GM12874 (cell line): ENCODE measurements at regions not wholly inside any gene's neighbourhood (a gene's known extent, or its start where the extent isn't known, plus 50 kb on each side); places are given as distances from the start of the nearest gene placed in this dataset.

Experiments
- TF ChIP-seq, protein P1 (sequence below): IDR thresholded peaks from 2 replicates; pipeline ENCODE4 v1.5.1; 2011; ENCODE audit warnings: low read depth, mild to moderate bottlenecking, control low read depth, low read length, moderate library complexity; ENCODE audit not compliant: insufficient read depth

DNA sequence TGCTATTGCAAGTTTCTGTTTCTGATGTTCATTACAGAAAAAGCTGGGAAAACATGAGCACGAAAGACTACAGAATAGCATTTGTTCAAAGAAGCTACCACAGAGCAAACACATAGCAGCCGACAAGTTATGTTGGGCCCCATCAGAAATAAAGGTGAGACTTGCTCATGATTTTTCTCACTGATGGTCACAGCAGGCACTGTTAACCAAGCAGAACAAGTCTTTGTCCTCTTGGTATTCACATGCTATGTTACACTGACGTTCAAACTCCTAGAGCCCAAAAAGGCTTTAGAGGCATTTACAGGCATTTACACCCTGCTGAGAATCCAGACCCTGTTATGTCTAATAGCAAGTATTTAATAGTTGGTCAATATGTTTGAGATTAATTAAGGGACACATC, 235.0 kb upstream of the HNMT start:
- TF ChIP-seq, protein P1, sequence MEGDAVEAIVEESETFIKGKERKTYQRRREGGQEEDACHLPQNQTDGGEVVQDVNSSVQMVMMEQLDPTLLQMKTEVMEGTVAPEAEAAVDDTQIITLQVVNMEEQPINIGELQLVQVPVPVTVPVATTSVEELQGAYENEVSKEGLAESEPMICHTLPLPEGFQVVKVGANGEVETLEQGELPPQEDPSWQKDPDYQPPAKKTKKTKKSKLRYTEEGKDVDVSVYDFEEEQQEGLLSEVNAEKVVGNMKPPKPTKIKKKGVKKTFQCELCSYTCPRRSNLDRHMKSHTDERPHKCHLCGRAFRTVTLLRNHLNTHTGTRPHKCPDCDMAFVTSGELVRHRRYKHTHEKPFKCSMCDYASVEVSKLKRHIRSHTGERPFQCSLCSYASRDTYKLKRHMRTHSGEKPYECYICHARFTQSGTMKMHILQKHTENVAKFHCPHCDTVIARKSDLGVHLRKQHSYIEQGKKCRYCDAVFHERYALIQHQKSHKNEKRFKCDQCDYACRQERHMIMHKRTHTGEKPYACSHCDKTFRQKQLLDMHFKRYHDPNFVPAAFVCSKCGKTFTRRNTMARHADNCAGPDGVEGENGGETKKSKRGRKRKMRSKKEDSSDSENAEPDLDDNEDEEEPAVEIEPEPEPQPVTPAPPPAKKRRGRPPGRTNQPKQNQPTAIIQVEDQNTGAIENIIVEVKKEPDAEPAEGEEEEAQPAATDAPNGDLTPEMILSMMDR: no peak

DNA sequence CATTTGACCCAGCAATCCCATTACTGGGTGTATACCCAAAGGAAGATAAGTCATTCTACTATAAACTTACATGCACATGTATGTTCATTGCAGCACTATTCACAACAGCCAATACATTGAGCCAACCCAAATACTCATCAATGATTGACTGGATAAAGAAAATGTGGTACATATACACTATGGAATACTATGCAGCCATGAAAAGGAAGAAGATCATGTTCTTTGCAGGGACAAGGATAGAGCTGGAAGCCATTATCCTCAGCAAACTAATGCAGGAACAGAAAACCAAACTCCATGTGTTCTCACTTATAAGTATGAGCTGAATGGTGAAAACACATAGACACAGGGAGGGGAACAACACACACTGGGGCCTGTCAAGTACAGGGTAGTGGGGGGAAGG, 226.7 kb upstream of the HNMT start:
- TF ChIP-seq, protein P1: no peak

DNA sequence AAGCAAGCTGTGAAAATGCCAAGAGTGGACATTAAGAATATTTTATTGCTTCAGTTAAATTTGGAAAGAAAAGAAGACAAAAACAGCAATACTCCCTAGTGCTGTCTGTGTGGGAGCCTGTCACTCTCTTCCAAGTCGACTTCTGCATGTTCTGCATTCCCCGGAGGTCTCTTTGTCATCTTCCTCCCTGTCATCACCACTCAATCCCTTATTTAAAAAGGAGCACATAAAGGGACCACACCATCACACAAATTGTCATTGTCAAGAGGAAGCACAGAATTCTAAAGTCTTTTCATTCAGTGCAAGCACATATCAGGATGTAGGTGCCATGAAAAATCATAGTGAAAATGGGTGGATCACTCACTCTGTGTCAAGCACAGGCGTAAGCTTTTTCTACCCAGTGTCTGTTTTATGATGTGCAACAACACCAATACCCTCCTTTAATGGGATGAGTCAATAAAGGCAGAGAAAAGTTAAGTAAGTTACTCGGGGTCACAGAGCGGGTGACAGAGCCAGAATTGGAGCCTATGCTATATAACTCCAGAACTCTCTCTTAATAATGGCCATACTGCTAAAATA, 222.4 kb upstream of the HNMT start:
- TF ChIP-seq, protein P1: no peak

DNA sequence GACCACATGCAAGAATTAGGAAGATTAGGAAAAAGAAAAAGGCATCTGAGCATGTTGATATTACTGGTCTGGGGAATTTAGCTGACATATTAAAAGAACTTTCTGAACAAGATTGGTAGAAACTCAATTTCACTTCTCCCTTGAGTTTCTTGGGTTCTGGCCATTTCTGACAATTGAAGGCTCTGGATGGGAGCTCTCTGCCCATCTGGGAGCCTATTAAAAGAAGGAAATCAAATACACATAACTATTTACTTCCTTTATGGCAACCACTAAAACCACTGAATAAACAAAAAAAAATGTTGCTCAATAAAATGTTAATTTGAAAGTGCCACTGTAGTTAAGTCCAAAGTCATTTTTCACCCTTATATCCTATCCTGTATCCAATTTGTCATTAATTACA, 216.8 kb upstream of the HNMT start:
- TF ChIP-seq, protein P1: no peak

DNA sequence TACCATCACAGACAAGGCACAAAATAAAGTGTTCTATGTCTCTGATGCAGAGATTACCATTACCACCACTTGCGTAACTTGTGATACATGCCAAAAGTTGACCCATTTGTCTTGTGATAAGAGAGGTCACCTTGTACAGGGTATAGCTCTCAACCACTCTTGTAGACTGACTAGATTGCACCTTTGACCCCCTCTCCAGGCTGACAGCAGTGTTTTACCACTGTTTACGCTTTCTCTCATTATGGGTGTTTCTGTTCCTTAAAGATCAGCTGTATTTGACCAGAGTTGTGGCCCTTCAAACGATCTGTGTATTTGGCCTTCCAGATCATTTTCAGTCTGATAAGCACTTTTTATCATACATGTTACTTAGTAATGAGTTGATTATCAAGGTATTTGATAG, 215.7 kb upstream of the HNMT start:
- TF ChIP-seq, protein P1: no peak

DNA sequence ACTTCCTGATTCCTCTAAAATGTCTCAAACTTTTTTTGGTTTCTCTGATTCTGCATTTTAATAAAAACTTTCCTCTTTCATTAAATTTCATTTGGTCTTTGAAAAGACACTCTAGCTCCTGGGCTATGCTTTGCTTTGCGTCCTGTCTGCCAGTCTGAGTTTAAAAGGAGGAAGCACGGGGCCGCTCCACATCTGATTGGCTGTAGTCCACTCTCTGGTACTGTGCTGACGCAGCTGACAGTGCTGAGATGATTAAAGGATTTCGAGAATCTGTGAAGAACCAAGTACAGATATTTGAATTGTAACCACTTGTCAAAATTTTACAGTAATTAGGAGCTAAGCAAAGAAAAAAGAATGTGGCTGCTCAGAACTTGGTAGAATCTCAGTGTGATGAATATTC, 199.6 kb upstream of the HNMT start:
- TF ChIP-seq, protein P1: no peak

DNA sequence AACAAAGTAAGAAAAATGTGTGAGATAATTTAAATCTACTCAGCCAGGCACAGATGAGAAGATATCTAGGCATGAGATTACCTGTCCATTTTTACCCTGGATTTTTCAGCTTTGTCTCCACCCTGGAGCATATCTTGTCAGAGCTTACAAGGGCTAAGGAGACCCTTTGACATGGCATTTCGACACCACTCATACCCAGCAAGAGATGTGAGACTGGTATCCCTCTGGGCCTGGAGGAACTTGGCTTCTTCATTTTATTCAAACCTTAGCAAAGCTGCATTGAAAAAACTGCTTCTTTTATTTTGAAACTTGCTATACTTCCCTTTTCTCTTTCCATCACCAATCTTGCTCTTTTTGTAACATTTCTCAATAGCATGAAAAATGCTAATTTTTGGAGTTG, 194.9 kb upstream of the HNMT start:
- TF ChIP-seq, protein P1: no peak

DNA sequence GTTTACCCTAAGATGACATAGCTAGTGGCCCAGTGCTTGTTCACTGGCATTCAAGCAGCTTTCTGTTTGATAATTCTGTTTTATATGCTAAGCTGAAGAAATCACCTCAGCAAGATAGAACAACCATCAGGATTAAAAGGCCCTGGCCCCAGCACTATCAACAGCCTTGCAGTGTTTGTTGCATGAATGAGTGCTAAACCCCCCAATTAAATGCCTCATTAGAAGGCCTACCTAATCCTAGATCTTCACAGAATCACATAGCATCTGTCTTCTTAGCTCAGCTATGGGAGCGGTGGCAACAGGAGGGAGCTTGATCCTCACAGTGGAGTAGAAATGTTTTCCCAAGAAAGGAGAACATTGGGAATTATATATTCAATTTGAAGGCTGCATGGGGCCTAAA, 194.1 kb upstream of the HNMT start:
- TF ChIP-seq, protein P1: no peak
